ENCODE measurements at regions not wholly inside any gene's neighbourhood (a gene's known extent, or its start where the extent isn't known, plus 50 kb on each side); places are given as distances from the start of the nearest gene placed in this dataset.
"Not testable (repeated sequence)": the region's sequence is repeated elsewhere in the genome, so short reads cannot be mapped to it uniquely, and the experiment has no call there.

- DNase-seq (ENCODE audit: low read depth), result not testable (repeated sequence)
These were observed 61.3 kb downstream of the AIPL1 start for GRCh38 chr17:6373599-6373998.

DNA sequence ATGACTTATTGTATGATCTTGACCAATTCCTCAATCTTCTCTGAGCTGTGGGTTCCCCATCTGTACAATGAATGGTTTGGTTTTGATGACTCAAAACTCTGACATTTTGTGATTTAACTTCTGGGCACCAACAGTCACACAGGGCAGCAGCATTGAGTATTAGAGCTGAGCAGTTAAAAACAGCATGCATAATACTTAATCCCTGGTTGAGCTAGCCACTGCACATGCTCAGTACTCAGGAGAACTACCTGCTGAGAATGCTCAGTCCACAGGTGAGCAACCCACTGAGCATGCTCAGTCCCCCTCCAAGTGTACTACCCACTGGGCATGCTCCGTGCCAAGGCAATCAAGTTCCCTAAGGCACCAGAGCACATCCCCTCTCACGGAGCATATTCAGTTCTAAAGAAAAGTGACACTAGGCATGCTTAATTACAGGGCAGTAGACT is 68.7 kb downstream of the AIPL1 start:
- DNase-seq (ENCODE audit: low read depth), result peak; percentile 84

GRCh38 chr17:6365200-6365943 is 69.5 kb downstream of the AIPL1 start:
- peak; percentile 85 for DNase-seq (ENCODE audit: low read depth)

GRCh38 chr17:6361733-6362132 is 73.2 kb downstream of the AIPL1 start:
- DNase-seq (ENCODE audit: low read depth), result no peak

- DNase-seq (ENCODE audit: low read depth), result no peak
These were observed 76.8 kb downstream of the AIPL1 start for GRCh38 chr17:6358131-6358530.

GRCh38 chr17:6356562-6356961 is 78.4 kb downstream of the AIPL1 start:
- no peak for DNase-seq (ENCODE audit: low read depth)

GRCh38 chr17:6355196-6355595 is 79.7 kb downstream of the AIPL1 start:
- no peak for DNase-seq (ENCODE audit: low read depth)

GRCh38 chr17:6352801-6353560 is 81.9 kb downstream of the AIPL1 start:
- no peak for DNase-seq (ENCODE audit: low read depth)

DNA sequence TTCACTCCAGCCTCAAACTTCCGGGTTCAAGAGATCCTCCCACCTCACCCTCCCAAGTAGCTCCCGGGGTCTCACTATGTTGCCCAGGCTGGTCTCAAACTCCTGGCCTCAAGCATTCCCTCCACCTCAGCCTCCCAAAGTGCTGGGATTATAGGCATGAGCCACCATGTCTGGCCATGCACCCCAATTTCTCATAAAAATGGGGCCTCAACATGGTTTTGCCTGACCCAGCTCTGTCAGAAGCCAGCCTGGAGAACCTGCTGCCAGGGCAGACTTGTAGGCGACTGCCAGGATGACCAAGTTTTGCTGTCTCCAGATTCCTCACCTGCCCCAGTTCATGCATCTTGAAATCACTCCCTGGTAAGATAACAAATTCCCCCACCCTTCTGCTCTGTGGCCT is 82.9 kb downstream of the AIPL1 start:
- DNase-seq (ENCODE audit: low read depth), result no peak

DNA sequence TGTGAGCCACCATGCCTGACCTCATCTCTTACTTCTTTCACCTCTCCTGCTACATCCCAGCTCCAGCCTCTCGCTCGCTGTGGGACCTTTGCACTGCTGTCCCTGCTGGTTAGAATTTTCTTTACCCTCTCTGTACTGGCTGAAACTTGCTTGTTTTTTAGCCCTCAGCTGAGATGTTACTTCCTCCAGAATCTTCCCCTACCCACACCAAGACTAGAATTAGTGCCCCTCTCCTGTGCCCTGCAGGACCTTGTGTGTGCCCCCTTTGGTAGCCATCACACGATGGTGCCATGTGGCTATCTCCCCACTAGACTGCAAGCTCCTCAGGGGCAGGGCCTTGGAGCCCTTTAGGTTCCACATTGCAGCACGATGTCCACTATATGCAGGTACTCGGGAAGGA is 84.1 kb downstream of the AIPL1 start:
- DNase-seq (ENCODE audit: low read depth), result no peak

- no peak for DNase-seq (ENCODE audit: low read depth)
These were observed 86.0 kb downstream of the AIPL1 start for GRCh38 chr17:6348891-6349290.

DNA sequence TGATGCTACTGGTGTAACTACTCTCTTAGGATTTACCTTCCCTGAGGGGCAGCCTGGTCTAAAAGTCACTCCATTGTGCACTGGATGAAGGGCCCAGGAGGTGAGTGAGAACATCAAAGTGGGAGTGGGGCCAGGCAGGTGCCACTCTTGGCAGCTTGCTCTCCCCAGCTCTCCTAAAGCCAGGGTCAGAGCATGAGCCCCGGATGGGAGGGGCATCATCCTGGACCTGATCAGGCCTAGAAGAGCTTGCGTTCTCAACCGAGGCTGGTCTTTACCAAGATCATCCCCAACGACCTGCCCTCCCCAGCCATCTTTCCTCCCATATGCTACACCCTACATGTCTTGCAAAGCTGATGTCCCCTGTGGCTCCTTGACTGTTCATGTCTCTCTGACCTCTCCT is 87.1 kb downstream of the AIPL1 start:
- DNase-seq (ENCODE audit: low read depth), result no peak

GRCh38 chr17:6346986-6347385 is 87.9 kb downstream of the AIPL1 start:
- DNase-seq (ENCODE audit: low read depth), result no peak

DNA sequence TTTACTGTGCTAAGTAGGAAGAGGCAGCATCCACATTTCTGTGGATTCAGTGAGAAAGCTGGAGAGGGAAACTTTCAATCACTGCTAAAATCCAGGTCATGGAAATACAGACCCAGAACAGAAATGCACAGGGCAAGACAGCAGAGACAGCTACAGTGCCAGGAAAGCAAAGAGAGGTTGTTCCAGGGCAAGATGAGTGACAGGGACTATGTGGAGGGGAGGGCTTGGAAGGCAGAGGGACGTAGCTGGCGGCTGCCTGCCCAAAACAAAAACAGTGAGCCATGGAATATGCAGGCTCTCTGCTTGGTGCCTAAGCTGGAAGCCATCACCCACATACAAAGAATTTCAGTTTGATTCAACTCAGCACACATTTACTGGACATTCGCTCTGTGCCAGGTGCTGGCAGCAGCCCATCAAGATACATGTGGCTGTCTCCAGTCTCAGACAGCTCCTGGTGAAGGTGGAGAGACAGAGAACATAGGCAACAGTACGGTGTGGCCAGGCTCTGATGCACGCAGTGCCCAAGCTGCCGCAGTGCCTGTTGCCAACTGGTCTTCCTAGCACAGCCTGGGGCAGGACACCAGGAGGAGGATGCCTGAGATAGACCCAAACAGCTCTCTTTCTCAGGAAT is 88.7 kb downstream of the AIPL1 start:
- no peak for DNase-seq (ENCODE audit: low read depth)

GRCh38 chr17:6343736-6344135 is 91.2 kb downstream of the AIPL1 start:
- no peak for DNase-seq (ENCODE audit: low read depth)

GRCh38 chr17:6343191-6343590 is 91.7 kb downstream of the AIPL1 start:
- no peak for DNase-seq (ENCODE audit: low read depth)

DNA sequence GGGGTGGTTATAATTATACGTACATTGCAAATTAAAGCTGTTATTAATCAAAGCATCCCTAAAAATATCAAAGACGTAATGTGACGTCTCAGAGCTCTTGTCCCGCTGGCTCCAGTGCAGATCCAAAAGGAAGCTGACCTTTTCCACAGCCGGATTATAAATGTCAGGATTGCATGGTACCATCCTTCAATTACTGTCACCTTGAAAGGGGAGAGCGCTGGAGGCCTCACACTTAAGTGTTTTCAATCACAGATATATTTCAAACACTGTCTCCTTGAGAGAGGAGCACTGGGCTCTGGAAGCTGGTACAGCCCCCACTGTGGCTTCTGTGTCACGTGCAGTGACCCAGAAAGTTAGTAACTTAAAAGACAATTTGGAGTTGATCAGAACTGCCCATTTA is 94.2 kb downstream of the AIPL1 start:
- no peak for DNase-seq (ENCODE audit: low read depth)

DNA sequence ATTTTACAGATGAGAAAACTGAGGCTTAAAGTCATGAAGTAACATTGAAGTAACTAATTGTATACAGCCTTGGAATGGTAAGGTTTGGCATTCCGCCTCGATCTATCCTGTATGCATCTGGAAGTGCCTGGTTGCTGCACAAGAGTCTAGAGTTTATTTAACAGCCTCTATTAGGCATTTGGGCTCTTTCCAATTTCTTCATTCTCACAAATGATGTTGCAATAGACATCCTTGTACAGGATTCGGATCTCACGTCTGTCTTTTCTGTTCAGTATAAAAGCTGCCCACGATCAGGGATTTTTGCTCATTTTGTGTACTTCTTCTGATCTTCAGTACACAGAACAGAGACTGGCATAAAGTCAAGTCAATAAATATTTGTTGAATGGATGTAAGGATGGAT is 100.5 kb downstream of the AIPL1 start:
- DNase-seq (ENCODE audit: low read depth), result no peak

- DNase-seq (ENCODE audit: low read depth), result no peak
These were observed 104.0 kb downstream of the AIPL1 start for GRCh38 chr17:6330936-6331335.

DNA sequence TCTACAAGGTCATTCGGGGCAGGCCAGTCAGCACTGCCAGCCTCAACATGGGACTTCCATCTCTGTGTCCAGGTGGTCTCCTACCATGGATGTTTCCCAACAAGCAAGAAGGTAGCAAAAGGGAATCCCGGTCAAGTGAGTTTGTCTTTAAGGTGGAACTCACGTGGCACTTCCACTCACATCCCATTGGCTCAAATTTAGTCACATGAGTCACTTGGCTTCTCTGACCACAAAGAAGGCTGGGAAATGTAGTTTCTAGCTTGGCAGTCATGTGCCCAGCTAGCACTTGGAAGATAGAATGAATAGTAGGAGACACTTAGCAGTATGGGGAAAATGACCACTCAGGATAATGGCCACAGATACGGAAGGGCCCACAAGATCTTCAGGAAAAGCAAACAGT is 106.6 kb downstream of the AIPL1 start:
- no peak for DNase-seq (ENCODE audit: low read depth)

GRCh38 chr17:6327007-6327406 is 107.9 kb downstream of the AIPL1 start:
- DNase-seq (ENCODE audit: low read depth), result no peak

DNA sequence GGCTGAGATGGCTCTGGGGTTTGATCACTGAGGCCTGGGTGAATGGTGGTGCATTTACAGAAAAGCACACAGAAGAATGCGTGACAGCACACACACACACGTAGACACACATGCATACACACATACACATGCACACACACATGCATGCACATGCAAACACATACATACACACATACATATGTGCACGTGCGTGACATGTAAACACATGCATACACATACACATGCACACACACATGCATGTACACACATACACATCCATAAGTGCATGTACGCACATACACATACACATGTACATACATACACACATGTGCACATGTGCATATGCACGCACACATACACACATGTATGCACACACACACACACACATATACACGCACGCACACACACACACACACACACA is 108.4 kb downstream of the AIPL1 start:
- DNase-seq (ENCODE audit: low read depth), result no peak

DNA sequence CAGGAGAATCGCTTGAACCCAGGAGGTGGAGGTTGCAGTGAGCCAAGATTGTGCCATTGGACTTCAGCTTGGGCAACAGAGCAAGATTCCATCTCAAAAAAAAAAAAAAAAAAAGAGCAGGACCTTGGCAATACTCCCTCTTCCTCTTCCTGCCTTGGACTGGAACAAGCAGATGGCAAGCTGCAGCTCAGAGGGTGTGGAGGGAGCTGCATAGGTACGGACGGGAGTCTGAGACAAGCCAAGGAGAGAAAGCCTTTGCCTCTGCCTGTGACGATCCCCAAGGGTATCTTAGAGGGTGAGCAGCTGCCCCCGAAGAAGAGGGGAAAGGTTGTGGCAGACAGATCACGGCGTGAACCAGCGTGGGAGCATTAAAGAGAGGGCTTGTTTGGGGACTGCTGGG is 109.2 kb downstream of the AIPL1 start:
- DNase-seq (ENCODE audit: low read depth), result no peak
